ENCODE measurements at regions not wholly inside any gene's neighbourhood (a gene's known extent, or its start where the extent isn't known, plus 50 kb on each side); places are given as distances from the start of the nearest gene placed in this dataset.

GRCh38 chr5:162360373-162360931 lies 292.9 kb downstream of the GABRG2 start:
- Histone ChIP-seq H3K4me2 (ENCODE audit: low read length) (no peak overlapping the region), H4K20me1 (ENCODE audit: insufficient read depth) (no peaks in the 10 kb centered on the region), H3K9me3 (ENCODE audit: low read length) (no peaks in the 10 kb centered on the region), H3F3A (ENCODE audit: insufficient read depth, low read length, poor library complexity, severe bottlenecking) (no peaks in the 10 kb centered on the region), H3K4me3 (ENCODE audit: low read length) (no peak overlapping the region), H3K27me3 (ENCODE audit: insufficient read depth, low read depth, low read length) (no peaks in the 10 kb centered on the region), H3K36me3 (ENCODE audit: insufficient read depth, low read length) (no peaks in the 10 kb centered on the region), H3K9ac (ENCODE audit: low read length) (no peak overlapping the region), H3K9me2 (ENCODE audit: insufficient read depth, low read length) (no peaks in the 10 kb centered on the region), H3K27ac (ENCODE audit: low read length) (no peak overlapping the region), H2AFZ (ENCODE audit: low read depth, low read length) (no peak overlapping the region), H3K79me2 (replicated peaks; ENCODE audit: insufficient read depth, low read length) (no peaks in the 10 kb centered on the region)
- TF ChIP-seq TAF1 (IDR thresholded peaks at IDR 0.05; ENCODE audit: low read depth): no peak
- no peak for TF ChIP-seq POLR2AphosphoS5 (IDR thresholded peaks at IDR 0.05)
- TF ChIP-seq, protein P1, sequence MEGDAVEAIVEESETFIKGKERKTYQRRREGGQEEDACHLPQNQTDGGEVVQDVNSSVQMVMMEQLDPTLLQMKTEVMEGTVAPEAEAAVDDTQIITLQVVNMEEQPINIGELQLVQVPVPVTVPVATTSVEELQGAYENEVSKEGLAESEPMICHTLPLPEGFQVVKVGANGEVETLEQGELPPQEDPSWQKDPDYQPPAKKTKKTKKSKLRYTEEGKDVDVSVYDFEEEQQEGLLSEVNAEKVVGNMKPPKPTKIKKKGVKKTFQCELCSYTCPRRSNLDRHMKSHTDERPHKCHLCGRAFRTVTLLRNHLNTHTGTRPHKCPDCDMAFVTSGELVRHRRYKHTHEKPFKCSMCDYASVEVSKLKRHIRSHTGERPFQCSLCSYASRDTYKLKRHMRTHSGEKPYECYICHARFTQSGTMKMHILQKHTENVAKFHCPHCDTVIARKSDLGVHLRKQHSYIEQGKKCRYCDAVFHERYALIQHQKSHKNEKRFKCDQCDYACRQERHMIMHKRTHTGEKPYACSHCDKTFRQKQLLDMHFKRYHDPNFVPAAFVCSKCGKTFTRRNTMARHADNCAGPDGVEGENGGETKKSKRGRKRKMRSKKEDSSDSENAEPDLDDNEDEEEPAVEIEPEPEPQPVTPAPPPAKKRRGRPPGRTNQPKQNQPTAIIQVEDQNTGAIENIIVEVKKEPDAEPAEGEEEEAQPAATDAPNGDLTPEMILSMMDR (IDR thresholded peaks at IDR 0.05; ENCODE audit: poor library complexity, severe bottlenecking): no peak
- no peak for TF ChIP-seq EZH2 (IDR thresholded peaks at IDR 0.05; ENCODE audit: borderline replicate concordance, insufficient read depth, low read length, poor library complexity, severe bottlenecking)
- no peak for TF ChIP-seq RAD21 (conservative IDR thresholded peaks at IDR 0.05)
- TF ChIP-seq SMC3 (conservative IDR thresholded peaks at IDR 0.05; ENCODE audit: poor library complexity): no peak
- no peak for TF ChIP-seq EP300 (conservative IDR thresholded peaks at IDR 0.05; ENCODE audit: poor library complexity, severe bottlenecking)
- TF ChIP-seq, protein P2, sequence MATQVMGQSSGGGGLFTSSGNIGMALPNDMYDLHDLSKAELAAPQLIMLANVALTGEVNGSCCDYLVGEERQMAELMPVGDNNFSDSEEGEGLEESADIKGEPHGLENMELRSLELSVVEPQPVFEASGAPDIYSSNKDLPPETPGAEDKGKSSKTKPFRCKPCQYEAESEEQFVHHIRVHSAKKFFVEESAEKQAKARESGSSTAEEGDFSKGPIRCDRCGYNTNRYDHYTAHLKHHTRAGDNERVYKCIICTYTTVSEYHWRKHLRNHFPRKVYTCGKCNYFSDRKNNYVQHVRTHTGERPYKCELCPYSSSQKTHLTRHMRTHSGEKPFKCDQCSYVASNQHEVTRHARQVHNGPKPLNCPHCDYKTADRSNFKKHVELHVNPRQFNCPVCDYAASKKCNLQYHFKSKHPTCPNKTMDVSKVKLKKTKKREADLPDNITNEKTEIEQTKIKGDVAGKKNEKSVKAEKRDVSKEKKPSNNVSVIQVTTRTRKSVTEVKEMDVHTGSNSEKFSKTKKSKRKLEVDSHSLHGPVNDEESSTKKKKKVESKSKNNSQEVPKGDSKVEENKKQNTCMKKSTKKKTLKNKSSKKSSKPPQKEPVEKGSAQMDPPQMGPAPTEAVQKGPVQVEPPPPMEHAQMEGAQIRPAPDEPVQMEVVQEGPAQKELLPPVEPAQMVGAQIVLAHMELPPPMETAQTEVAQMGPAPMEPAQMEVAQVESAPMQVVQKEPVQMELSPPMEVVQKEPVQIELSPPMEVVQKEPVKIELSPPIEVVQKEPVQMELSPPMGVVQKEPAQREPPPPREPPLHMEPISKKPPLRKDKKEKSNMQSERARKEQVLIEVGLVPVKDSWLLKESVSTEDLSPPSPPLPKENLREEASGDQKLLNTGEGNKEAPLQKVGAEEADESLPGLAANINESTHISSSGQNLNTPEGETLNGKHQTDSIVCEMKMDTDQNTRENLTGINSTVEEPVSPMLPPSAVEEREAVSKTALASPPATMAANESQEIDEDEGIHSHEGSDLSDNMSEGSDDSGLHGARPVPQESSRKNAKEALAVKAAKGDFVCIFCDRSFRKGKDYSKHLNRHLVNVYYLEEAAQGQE (IDR thresholded peaks at IDR 0.05; ENCODE audit: borderline replicate concordance): no peak

DNA sequence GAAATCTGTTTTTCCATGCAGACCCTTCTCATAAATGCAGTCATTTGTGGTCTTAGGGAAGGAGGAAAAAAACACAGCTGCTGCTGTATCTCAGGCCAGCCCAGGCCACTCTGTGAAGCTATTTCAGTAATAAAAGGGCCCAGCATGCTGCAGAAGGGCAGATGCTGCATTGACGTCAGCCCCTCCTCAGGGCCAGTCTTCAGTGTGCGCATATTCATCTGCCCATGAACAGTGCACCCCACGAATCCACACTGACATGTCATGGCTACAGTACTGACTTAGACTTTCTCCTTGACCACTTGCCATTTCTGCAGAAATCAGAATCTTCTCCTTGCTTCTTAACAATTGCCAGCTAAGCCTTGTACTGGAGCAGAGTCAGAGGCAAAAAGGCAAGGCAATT lies 304.7 kb downstream of the GABRG2 start:
- Histone ChIP-seq H3K9me3 (ENCODE audit: low read length) (peaks cover 7% of the 10 kb centered on the region), H3K4me2 (ENCODE audit: low read length) (no peak overlapping the region), H3K4me3 (ENCODE audit: low read length) (no peak overlapping the region), H3K27me3 (ENCODE audit: insufficient read depth, low read depth, low read length) (no peaks in the 10 kb centered on the region), H3K9me2 (ENCODE audit: insufficient read depth, low read length) (no peaks in the 10 kb centered on the region), H3K79me2 (replicated peaks; ENCODE audit: insufficient read depth, low read length) (no peaks in the 10 kb centered on the region), H3F3A (ENCODE audit: insufficient read depth, low read length, poor library complexity, severe bottlenecking) (no peaks in the 10 kb centered on the region), H3K9ac (ENCODE audit: low read length) (no peak overlapping the region), H3K27ac (ENCODE audit: low read length) (no peak overlapping the region), H3K36me3 (ENCODE audit: insufficient read depth, low read length) (no peaks in the 10 kb centered on the region), H2AFZ (ENCODE audit: low read depth, low read length) (no peak overlapping the region), H4K20me1 (ENCODE audit: insufficient read depth) (no peaks in the 10 kb centered on the region)
- TF ChIP-seq TAF1 (IDR thresholded peaks at IDR 0.05; ENCODE audit: low read depth) (no peak), MXI1 (conservative IDR thresholded peaks at IDR 0.05; ENCODE audit: poor library complexity, severe bottlenecking) (no peak), SMC3 (conservative IDR thresholded peaks at IDR 0.05; ENCODE audit: poor library complexity) (no peak), POLR2AphosphoS5 (IDR thresholded peaks at IDR 0.05) (no peak), EP300 (conservative IDR thresholded peaks at IDR 0.05; ENCODE audit: poor library complexity, severe bottlenecking) (no peak), RAD21 (conservative IDR thresholded peaks at IDR 0.05) (no peak), EZH2 (IDR thresholded peaks at IDR 0.05; ENCODE audit: borderline replicate concordance, insufficient read depth, low read length, poor library complexity, severe bottlenecking) (no peak)
- TF ChIP-seq, protein P2 (IDR thresholded peaks at IDR 0.05; ENCODE audit: borderline replicate concordance): no peak
- TF ChIP-seq, protein P1 (IDR thresholded peaks at IDR 0.05; ENCODE audit: poor library complexity, severe bottlenecking): no peak

Measured in neural cell (in vitro differentiated cells).